Ishikawa (cell line): ENCODE measurements at regions not wholly inside any gene's neighbourhood (a gene's known extent, or its start where the extent isn't known, plus 50 kb on each side); places are given as distances from the start of the nearest gene placed in this dataset.

Experiments used
- CREB1 ChIP-seq: IDR thresholded peaks from 2 replicates; pipeline ENCODE4 v1.6.1; 2012; ENCODE audit warnings: low read depth
- RAD21 ChIP-seq: IDR thresholded peaks from 2 replicates; pipeline ENCODE4 v1.6.1; 2012; ENCODE audit warnings: low read depth
- REST ChIP-seq: IDR thresholded peaks from 2 replicates; pipeline ENCODE4 v1.6.1; 2012; ENCODE audit warnings: low read depth, mild to moderate bottlenecking

GRCh38 chr6:87908978-87909811 is 138.4 kb upstream of the SPACA1 start:
- no peak for TF ChIP-seq REST
- TF ChIP-seq CREB1, result no peak
- TF ChIP-seq RAD21, result no peak
